Peyer's patch (tissue), 4 donors: ENCODE measurements at regions not wholly inside any gene's neighbourhood (a gene's known extent, or its start where the extent isn't known, plus 50 kb on each side); places are given as distances from the start of the nearest gene placed in this dataset.
"Not testable (repeated sequence)": the region's sequence is repeated elsewhere in the genome, so short reads cannot be mapped to it uniquely, and the experiment has no call there.

ENCODE experiments used
- CTCF ChIP-seq, 6 experiments: fragments of 450-650 bp in 4 of 6; fragments of 200-600 bp in 2 of 6; sonication (generic) in 1 of 6; IDR thresholded peaks; one replicate each; pipeline ENCODE4 v1.5.1; 2017 to 2019; ENCODE audit warnings: antibody characterized with exemption in 6 of 6, mild to moderate bottlenecking in 3 of 6, moderate library complexity in 1 of 6
- POLR2A ChIP-seq, 2 donors: fragments of 450-650 bp; IDR thresholded peaks; one replicate each; pipeline ENCODE4 v1.5.1; 2017; ENCODE audit warnings: antibody characterized with exemption in 2 of 2, mild to moderate bottlenecking in 2 of 2, moderate library complexity in 2 of 2

- not testable (repeated sequence) for TF ChIP-seq CTCF, POLR2A (IDR thresholded peaks at IDR 0.05)
These were observed 305.6 kb upstream of the CCNH start for GRCh38 chr5:87718224-87718925.
